GM23338 (cell line): ENCODE measurements at regions not wholly inside any gene's neighbourhood (a gene's known extent, or its start where the extent isn't known, plus 50 kb on each side); places are given as distances from the start of the nearest gene placed in this dataset.

Source experiments
- ATAC-seq: fragments of 200-7000 bp; cut with Tn5 transposase; 3 replicates; pipeline ENCODE4 v1.9.1; 2020
- DNase-seq: peaks from one replicate; pipeline ENCODE4 v3.0.0-alpha.2; 2015; ENCODE audit warnings: low spot score
- H2AFZ ChIP-seq: fragments of 200-600 bp; sonication (generic); 2 replicates; pipeline ENCODE4 v1.8.0; 2016; ENCODE audit warnings: antibody characterized with exemption, mild to moderate bottlenecking, moderate library complexity
- H3F3A ChIP-seq: fragments of 200-600 bp; sonication (generic); replicated peaks from 2 replicates; pipeline ENCODE4 v1.8.0; 2017; ENCODE audit warnings: antibody characterized with exemption, mixed run types, low read depth
- H3K27ac ChIP-seq: fragments of 200-600 bp; sonication (generic); 2 replicates; pipeline ENCODE4 v1.6.1; 2016; ENCODE audit warnings: low read depth
- H3K27me3 ChIP-seq: fragments of 200-600 bp; sonication (generic); 2 replicates; pipeline ENCODE4 v1.8.0; 2016; ENCODE audit warnings: mild to moderate bottlenecking, mixed run types, moderate library complexity; ENCODE audit not compliant: insufficient read depth
- H3K36me3 ChIP-seq: fragments of 200-600 bp; sonication (generic); 2 replicates; pipeline ENCODE4 v1.8.0; 2016; ENCODE audit warnings: mild to moderate bottlenecking; ENCODE audit not compliant: insufficient read depth
- H3K4me1 ChIP-seq: fragments of 200-600 bp; sonication (generic); 2 replicates; pipeline ENCODE4 v1.8.0; 2016; ENCODE audit warnings: mild to moderate bottlenecking, moderate library complexity; ENCODE audit not compliant: insufficient read depth
- H3K4me2 ChIP-seq: fragments of 200-600 bp; sonication (generic); 2 replicates; pipeline ENCODE4 v1.7.1; 2017; ENCODE audit warnings: mixed run types
- H3K4me3 ChIP-seq: fragments of 200-600 bp; sonication (generic); 2 replicates; pipeline ENCODE4 v1.6.1; 2016; ENCODE audit warnings: mixed run types
- H3K79me2 ChIP-seq: fragments of 200-600 bp; sonication (generic); replicated peaks from 2 replicates; pipeline ENCODE4 v1.8.0; 2017; ENCODE audit warnings: mild to moderate bottlenecking; ENCODE audit not compliant: insufficient read depth
- H3K9me2 ChIP-seq: fragments of 200-600 bp; sonication (generic); 2 replicates; pipeline ENCODE4 v1.8.0; 2017; ENCODE audit not compliant: insufficient read depth
- H4K20me1 ChIP-seq: fragments of 200-600 bp; sonication (generic); replicated peaks from 2 replicates; pipeline ENCODE4 v1.8.0; 2017; ENCODE audit warnings: mild to moderate bottlenecking; ENCODE audit not compliant: insufficient read depth
- H3K27ac Mint-ChIP-seq: 2 replicates; pipeline ENCODE4 v1.8.0; 2020; ENCODE audit warnings: inconsistent platforms, mild to moderate bottlenecking, moderate library complexity, mixed read lengths
- H3K27me3 Mint-ChIP-seq: 3 replicates; pipeline ENCODE4 v1.8.0; 2022; ENCODE audit warnings: low read depth, mild to moderate bottlenecking, moderate library complexity, mixed read lengths, inconsistent platforms; ENCODE audit not compliant: insufficient read depth, poor library complexity
- H3K36me3 Mint-ChIP-seq: 3 replicates; pipeline ENCODE4 v1.8.0; 2021; ENCODE audit warnings: low read depth, mild to moderate bottlenecking, inconsistent platforms, moderate library complexity, mixed read lengths
- H3K4me1 Mint-ChIP-seq: 3 replicates; pipeline ENCODE4 v1.8.0; 2020; ENCODE audit warnings: mild to moderate bottlenecking, inconsistent platforms, mixed read lengths
- H3K4me3 Mint-ChIP-seq: 3 replicates; pipeline ENCODE4 v1.8.0; 2021; ENCODE audit warnings: moderate library complexity, mild to moderate bottlenecking, inconsistent platforms, mixed read lengths
- H3K9me3 Mint-ChIP-seq: 3 replicates; pipeline ENCODE4 v1.8.0; 2020; ENCODE audit warnings: moderate library complexity, mild to moderate bottlenecking, inconsistent platforms, mixed read lengths
- CREB1 ChIP-seq: fragments of 250-450 bp; sonication (Bioruptor Pico); IDR thresholded peaks from 2 replicates; pipeline ENCODE4 v1.5.0; 2020; ENCODE audit warnings: low read depth, mild to moderate bottlenecking, moderate library complexity
- CTCF ChIP-seq, 2 experiments: fragments of 200-600 bp in 1 of 2; sonication (generic) in 1 of 2; conservative IDR thresholded peaks; 2 replicates each; pipeline versions ENCODE4 v1.5.1 to v1.6.1; 2016 to 2017; ENCODE audit warnings: antibody characterized with exemption in 2 of 2, low read depth in 2 of 2, mild to moderate bottlenecking in 2 of 2, moderate library complexity in 1 of 2
- ETS1 ChIP-seq: IDR thresholded peaks from 2 replicates; pipeline ENCODE4 v1.6.1; 2016; ENCODE audit warnings: antibody characterized with exemption
- EZH2 ChIP-seq: fragments of 200-600 bp; sonication (generic); IDR thresholded peaks from one replicate; pipeline ENCODE4 v1.8.0; 2017; ENCODE audit warnings: antibody characterized with exemption, mild to moderate bottlenecking, low read depth; ENCODE audit not compliant: unreplicated experiment
- ZNF114 ChIP-seq: fragments of 250-450 bp; sonication (Bioruptor Pico); IDR thresholded peaks from 2 replicates; pipeline ENCODE4 v1.5.0; 2020; ENCODE audit warnings: mild to moderate bottlenecking, moderate library complexity
- ZNF331 ChIP-seq: fragments of 250-450 bp; sonication (Bioruptor Pico); IDR thresholded peaks from 2 replicates; pipeline ENCODE4 v1.5.0; 2020; ENCODE audit warnings: low read depth, mild to moderate bottlenecking, moderate library complexity
- ZNF462 ChIP-seq: fragments of 250-450 bp; sonication (Bioruptor Pico); IDR thresholded peaks from 2 replicates; pipeline ENCODE4 v1.5.0; 2020; ENCODE audit warnings: mild to moderate bottlenecking, moderate library complexity

GRCh38 chr5:26121338-26121737, 917.0 kb downstream of the CDH9 start (continued):
- no peak for TF ChIP-seq ZNF462 (CRISPR knock-in tag)

GRCh38 chr5:26104175-26104574, 934.2 kb downstream of the CDH9 start:
- Mint-ChIP-seq H3K27ac (no peak overlapping the region), H3K4me1 (no peaks in the 10 kb centered on the region)
- TF ChIP-seq EZH2 (no peak), CTCF (conservative IDR thresholded peaks at IDR 0.05; ENCODE audit: low read depth in 2 of 2) (no peak), ZNF331 (CRISPR knock-in tag) (no peak), ETS1 (no peak), ZNF462 (CRISPR knock-in tag) (no peak), CREB1 (no peak), ZNF114 (CRISPR knock-in tag) (no peak)

More at GRCh38 chr5:26104175-26104574, 934.2 kb downstream of the CDH9 start:
- H3K27me3 ChIP-seq = no peaks in the 10 kb centered on the region
- no peak overlapping the region for H3K4me2 ChIP-seq
- no peaks in the 10 kb centered on the region for H3K79me2 ChIP-seq
- H3K4me1 ChIP-seq = no peaks in the 10 kb centered on the region
- H3F3A ChIP-seq = no peaks in the 10 kb centered on the region
- Mint-ChIP-seq H3K4me3 (no peak overlapping the region), H3K27me3 (no peaks in the 10 kb centered on the region), H3K36me3 (no peaks in the 10 kb centered on the region), H3K9me3 (peaks cover 5% of the 10 kb centered on the region; the same call in 2 of the 3 replicates)
- H2AFZ ChIP-seq = no peak overlapping the region
- H3K27ac ChIP-seq = no peak overlapping the region
- H3K36me3 ChIP-seq = no peaks in the 10 kb centered on the region
- no peaks in the 10 kb centered on the region for H3K9me2 ChIP-seq
- ATAC-seq = no peak
- DNase-seq = no peak
- H4K20me1 ChIP-seq = no peaks in the 10 kb centered on the region
- H3K4me3 ChIP-seq = no peak overlapping the region
